Hepatocyte (in vitro differentiated cells): ENCODE measurements at regions not wholly inside any gene's neighbourhood (a gene's known extent, or its start where the extent isn't known, plus 50 kb on each side); places are given as distances from the start of the nearest gene placed in this dataset.

ENCODE experiments used
- CTCF ChIP-seq: fragments of 200-600 bp; sonication (generic); IDR thresholded peaks from 2 replicates; pipeline ENCODE4 v1.5.1; 2016; ENCODE audit warnings: antibody characterized with exemption, mild to moderate bottlenecking; ENCODE audit not compliant: poor library complexity
- EZH2 ChIP-seq: fragments of 200-600 bp; sonication (generic); IDR thresholded peaks from 2 replicates; pipeline ENCODE4 v1.6.1; 2016; ENCODE audit warnings: antibody characterized with exemption, mild to moderate bottlenecking, borderline replicate concordance

GRCh38 chr10:34866848-34867247, 51.8 kb upstream of the PARD3 start:
- TF ChIP-seq CTCF (no peak), EZH2 (no peak)
